AG04449 (cell line): ENCODE measurements at regions not wholly inside any gene's neighbourhood (a gene's known extent, or its start where the extent isn't known, plus 50 kb on each side); places are given as distances from the start of the nearest gene placed in this dataset.

Experiments
- CTCF ChIA-PET: fragments of 350-600 bp; formaldehyde crosslinking; extraction: SDS; loops from one replicate; lab custom pipeline; 2021; ENCODE audit warnings: antibody characterized with exemption; lab: Yijun Ruan, JAX
- POLR2A ChIA-PET: fragments of 400-600, 350-600 bp; formaldehyde crosslinking; extraction: SDS; loops from one replicate; lab custom pipeline; 2020; ENCODE audit warnings: antibody characterized with exemption, inconsistent platforms; lab: Yijun Ruan, JAX
- DNase-seq: peaks from one replicate; pipeline ENCODE4 v3.0.0-alpha.2; 2010; ENCODE audit warnings: low read depth, low spot score
- H3K4me3 ChIP-seq: 2 replicates; pipeline ENCODE4 v1.5.1; 2011; ENCODE audit warnings: low read depth, mild to moderate bottlenecking, control low read depth, low read length
- CTCF ChIP-seq: IDR thresholded peaks from one replicate; pipeline ENCODE4 v1.5.1; 2011; ENCODE audit warnings: mild to moderate bottlenecking, moderate library complexity, low read length, control low read depth, inconsistent platforms; ENCODE audit not compliant: insufficient read depth; ENCODE audit errors: missing control alignments

- no peak for TF ChIP-seq CTCF
- POLR2A ChIA-PET: no interaction called here
- no peak for DNase-seq
- CTCF ChIA-PET: no interaction called here
- H3K4me3 ChIP-seq: no peak overlapping the region
Observed at GRCh38 chr12:115400011-115400410, 716.0 kb upstream of the TBX3 start.

DNA sequence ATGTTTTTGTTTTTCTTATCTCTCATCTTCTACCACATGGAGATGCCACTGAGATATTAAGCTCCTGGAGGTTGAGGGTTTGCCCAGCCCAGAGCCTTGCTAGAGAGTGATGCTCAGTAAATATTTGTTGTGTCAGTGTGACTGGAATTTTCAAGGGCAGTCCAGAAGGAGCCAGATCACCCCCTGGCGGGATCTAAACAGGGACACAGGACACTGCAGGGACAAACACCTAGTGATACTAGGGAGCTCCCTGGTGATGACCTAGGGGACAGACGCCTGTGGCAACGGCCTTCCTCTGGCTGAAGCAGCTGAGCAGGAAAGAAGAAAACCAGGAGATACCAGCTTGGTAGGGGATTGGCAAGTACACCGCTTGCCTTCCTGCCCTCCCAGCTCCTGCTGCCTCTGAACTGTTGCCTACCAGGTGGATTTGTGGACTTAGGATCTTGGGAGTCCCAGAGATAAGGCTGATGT, 714.4 kb upstream of the TBX3 start:
- H3K4me3 ChIP-seq: no peak overlapping the region
- TF ChIP-seq CTCF: no peak
- no peak for DNase-seq
- ChIA-PET POLR2A (no interaction called here), CTCF (interaction anchor here (1.0 kb wide), 1 partner anchor 10 kb away, joined by 5 read pairs; no protein-coding TSS in a partner anchor)

GRCh38 chr12:115396567-115396966, 712.6 kb upstream of the TBX3 start:
- POLR2A ChIA-PET: no interaction called here
- no peak overlapping the region for H3K4me3 ChIP-seq
- DNase-seq: no peak
- CTCF ChIA-PET: no interaction called here
- no peak for TF ChIP-seq CTCF

DNA sequence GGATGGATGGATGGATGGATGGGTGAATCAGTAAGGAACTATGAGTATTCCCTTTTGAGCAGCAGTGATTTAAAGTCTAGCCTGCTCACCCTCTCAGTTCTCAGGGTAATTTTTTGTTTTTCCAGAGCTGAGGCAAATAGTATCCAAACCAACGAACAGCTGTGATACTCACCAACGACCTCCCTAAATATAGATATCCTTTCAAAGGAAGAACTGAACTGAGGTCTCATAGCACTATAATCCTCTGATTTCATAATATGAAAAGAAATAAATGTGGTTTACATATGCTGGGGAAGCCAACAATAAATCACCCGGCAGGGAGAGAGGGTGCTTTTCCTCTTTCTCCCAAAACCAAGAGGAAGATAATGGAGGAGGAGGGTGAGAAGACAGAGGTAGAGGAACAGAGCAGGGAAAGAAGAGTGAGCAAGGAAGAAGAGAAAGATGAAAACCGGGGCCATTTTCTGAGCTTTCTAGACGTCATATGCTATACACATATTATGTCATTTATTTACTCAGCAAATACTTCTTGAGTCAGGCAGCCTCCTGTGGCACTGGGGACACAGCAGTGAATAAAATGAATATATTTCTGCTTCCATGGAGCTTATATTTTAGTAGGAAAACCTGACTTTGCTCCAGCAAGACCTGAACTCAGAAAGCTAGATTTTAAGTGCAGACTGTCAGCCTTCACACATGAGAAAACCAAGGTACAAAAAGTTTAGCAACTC, 710.7 kb upstream of the TBX3 start:
- ChIA-PET CTCF (interaction anchor here (0.7 to 1.4 kb wide), 3 partner anchors 11 to 12 kb away, joined by 3 read pairs; no protein-coding TSS in a partner anchor), POLR2A (no interaction called here)
- no peak for TF ChIP-seq CTCF

GRCh38 chr12:115388139-115388538, 704.2 kb upstream of the TBX3 start:
- ChIA-PET POLR2A (no interaction called here), CTCF (interaction anchor here (1.6 kb wide), 1 partner anchor 10 kb away, joined by 5 read pairs; no protein-coding TSS in a partner anchor)
- no peak overlapping the region for H3K4me3 ChIP-seq
- no peak for TF ChIP-seq CTCF
- DNase-seq: no peak

More for the DNA sequence above, 710.7 kb upstream of the TBX3 start:
- no peak overlapping the region for H3K4me3 ChIP-seq
- DNase-seq: no peak

DNA sequence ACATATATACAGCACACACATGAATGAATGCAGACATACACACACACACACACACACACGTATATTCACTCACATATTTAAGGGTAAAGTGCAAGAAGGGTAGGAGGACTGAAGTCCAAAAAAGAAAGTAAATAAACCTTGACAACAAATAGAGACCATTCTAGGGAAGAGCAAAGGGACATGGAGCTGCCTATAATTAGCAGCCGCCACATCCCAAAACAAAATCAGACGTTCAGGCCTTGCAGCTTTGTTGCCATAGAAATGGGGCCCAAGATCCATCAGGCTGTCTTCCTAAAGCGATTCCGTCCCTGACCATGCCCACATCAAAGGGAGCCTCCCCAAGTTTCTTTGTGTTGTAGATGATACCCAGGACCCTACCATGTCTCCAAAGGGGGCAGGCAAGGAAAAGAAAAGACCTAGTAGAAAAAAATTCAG, 703.5 kb upstream of the TBX3 start:
- POLR2A ChIA-PET: no interaction called here
- no peak overlapping the region for H3K4me3 ChIP-seq
- no peak for DNase-seq
- no peak for TF ChIP-seq CTCF
- CTCF ChIA-PET: interaction anchor here (1.6 kb wide), 1 partner anchor 11 kb away, joined by 5 read pairs; no protein-coding TSS in a partner anchor
